Right ventricle myocardium inferior (tissue), 1 donor: ENCODE measurements at regions not wholly inside any gene's neighbourhood (a gene's known extent, or its start where the extent isn't known, plus 50 kb on each side); places are given as distances from the start of the nearest gene placed in this dataset.
A peak's percentile ranks its signal among the peaks of the same experiment; 100 is the strongest.

Experiments used
- ATAC-seq: fragments of 200-7000 bp; cut with Tn5 transposase; one replicate; pipeline ENCODE4 v1.9.1; 2020; ENCODE audit warnings: mild to moderate bottlenecking, moderate library complexity
- DNase-seq: peaks from one replicate; pipeline ENCODE4 v3.0.0; 2021; ENCODE audit errors: missing footprints
- intact Hi-C: fragments of 100-400 bp; cut with DNase I; formaldehyde crosslinking; loops from one replicate; pipeline ENCODE4 v1.11.0; 2022
- donor health status: DM: no; HTN: yes; CAD: no; lungs with severe emphysema.

DNA sequence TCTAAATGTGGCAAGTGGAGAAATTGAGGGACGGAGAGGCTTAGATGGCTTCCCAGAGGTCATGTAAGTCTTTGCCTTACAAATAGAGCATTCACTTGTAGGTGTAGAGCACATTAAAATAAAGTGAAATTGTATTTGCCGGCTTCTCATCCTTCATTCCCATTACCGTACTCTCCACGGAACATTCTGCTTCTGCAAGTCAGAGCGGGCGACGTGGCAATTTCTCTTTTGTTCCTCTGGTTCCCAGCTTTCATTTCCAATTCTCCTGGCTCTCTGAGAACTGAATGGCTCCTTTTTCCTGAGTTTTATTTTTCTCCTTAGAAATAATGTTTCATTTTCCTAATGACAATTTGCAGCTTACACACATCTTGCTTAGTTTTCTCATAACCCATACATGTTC lies 51.3 kb upstream of the PFKP start:
- ATAC-seq (no peak), DNase-seq (no peak)
- intact Hi-C loops: no loop called here

DNA sequence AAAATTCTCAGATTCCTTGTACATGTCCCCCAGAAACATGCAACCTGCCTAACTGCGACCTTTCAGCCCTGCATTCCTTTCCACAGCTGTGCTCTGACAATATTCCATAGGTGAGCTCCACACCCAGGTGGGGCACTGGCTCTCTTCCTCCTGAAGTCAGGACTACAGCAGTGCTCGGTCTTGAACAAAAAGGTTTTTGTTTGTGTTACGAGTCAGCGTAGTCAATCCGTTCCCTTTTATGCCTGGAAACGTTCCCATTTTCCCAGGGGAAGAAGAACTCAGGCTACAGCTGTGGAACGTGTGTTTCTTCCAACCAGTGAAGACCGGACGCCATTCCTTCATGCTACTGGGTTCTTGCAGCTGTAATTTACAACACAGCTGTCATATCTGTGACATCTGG lies 52.4 kb upstream of the PFKP start:
- intact Hi-C loops: no loop called here
- ATAC-seq (peak; percentile 74), DNase-seq (no peak)

DNA sequence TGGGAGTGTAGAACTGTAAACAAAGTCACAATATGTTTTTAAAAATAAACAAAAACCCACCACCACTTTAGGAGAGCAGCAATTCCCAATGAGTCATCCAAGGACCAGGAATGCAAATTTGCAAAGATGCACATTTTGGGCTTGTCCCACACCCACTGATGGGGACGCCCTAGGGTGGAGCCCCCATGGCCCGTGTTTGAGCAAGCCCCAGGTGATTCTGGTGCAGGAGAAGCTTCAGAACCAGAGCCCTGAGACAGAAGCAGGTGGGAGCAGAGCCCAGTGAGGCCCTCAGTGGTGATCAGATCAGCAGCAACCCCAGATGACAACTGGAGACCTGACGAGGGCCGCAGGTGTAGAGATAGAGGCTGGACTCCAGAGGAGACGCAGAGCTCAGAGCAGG lies 55.1 kb upstream of the PFKP start:
- no peak for ATAC-seq
- no peak for DNase-seq
- intact Hi-C loops: no loop called here

DNA sequence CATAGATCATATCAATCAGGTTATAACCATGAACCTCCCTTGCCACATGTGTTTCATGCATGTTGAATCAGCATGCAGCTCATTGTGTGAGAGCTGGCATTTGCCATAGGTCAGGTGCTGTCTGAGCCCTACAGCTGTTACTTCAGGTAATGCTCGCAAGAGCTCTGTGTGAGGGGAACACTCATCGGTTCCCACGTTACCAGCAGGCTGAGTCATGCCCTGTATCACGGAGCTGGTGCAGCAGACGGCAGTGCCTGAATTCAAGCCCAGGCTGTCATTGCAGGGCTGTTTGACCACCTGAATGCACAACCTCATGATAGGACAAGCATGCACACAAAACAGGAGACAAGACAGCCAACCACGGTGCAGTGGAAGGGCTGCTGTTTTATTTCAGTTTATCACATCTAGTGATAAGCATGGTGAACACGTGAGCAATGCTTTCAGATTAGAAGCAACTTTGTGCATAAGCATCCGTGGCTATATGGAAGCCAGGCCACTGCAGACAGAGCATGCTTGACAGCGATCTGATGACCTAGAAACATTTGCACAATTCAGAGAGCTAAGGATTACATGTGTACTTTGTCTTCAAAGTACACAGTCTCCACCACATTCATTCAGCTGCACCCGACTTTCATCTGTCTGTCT lies 56.4 kb upstream of the PFKP start:
- DNase-seq (no peak), ATAC-seq (no peak)
- intact Hi-C loops: no loop called here

DNA sequence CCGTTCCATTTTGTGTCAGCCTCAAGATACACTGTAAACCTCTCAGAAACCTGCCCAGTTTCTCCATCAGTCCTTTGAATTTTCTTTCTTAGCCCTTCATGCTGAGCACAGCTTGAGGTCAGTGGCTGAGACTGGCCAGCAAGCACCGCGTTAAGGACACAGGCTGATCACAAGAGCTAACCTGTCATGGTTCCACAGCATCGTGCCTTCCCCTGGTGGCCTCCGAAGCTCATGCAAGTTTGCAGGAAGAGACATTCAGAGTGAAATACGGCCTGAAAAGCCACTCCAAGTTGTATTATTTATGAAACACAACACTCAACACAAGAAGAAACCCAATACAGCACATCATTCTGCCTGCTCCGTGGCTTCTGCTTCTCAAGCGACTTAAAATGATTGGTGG lies 57.0 kb upstream of the PFKP start:
- intact Hi-C loops: no loop called here
- ATAC-seq (no peak), DNase-seq (no peak)

DNA sequence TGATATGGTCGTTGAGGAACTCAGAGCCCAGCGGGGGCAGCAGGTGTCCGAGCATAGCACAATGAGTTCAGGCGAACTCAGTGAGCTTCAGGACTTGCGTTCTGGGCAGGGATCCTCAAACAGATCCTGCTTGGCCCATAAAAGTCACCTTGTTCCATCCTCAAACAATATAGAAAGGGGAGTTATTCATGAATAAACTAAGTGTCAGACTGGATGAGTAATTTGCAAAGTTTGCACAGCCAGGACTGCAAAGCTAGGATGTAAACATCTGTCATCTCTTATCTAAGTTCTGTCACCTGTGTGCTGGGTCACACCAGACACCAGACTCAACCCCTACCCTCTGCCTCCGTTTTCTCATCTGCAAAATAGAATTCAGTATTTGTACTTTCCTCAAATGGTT lies 58.0 kb upstream of the PFKP start:
- DNase-seq (no peak), ATAC-seq (no peak)
- intact Hi-C loops: no loop called here

DNA sequence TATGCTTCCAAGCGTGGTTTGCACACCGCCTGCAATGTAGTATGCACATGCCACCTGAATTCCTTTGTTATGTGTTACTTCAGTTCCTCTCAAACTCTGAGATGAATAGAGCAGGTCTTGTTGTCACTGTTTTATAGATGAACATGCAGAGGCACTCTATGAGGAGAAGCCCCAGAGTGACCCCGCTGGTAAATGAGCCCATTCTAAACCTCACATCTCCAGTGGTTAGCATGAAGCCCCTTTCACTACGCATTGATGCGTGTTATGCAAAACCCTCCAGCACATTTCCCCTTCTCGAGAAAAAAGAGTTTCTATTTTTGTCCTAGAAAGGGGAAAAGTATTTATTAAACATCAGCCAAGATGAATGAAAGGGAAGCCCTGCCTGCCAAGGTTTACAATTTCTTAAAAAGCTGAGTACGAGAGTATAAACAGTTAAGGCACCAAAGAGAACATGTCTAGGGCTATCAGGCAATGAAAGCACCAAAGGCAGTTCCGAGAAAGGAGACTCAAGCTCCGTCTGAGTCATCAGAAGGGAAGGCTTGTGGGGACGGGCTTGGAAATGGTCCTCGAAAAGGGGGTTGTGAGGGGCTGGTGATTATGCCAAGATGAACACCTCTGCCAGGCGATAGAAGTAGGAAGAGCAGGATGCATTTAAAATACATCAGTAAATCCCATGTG lies 58.7 kb upstream of the PFKP start:
- no peak for ATAC-seq
- intact Hi-C loops: no loop called here
- no peak for DNase-seq

DNA sequence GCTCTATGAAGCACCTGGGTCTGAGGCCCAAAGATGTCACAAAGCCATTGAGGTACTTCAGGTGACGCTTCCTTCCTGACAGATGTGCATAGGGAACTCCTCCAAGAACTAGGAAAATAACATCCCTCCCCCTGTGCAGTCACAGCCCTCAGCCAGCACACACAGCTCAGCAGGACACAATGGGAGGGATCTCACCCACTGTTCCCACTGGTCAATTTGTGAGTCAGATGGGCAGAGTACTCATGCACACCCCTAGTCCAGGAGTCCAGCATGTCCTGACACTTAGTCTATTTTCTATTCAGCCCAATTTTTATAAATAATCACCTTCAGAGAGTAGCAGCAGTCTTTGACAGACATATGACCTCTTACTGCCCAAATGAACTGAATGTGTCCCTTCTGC lies 60.7 kb upstream of the PFKP start:
- no peak for ATAC-seq
- intact Hi-C loops: no loop called here
- DNase-seq: no peak

DNA sequence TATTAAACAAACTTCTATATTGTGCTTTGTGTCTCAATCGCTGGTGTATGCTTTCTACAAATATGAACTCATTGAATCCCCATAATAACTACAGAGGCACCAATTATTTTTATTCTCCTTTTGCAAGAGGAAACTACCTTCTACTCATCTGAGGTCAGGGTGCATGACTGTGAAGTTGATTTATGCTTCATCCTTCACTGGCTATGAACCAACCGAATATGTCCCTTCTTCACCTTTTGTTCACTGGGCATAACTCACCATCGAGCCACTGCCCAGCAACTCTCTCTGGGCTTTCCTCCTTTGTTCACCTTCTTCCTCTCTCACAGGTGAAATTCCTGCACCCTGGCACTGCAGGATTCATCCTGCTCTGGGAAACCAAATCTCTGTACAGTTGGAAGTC lies 61.3 kb upstream of the PFKP start:
- intact Hi-C loops: no loop called here
- ATAC-seq (no peak), DNase-seq (no peak)

DNA sequence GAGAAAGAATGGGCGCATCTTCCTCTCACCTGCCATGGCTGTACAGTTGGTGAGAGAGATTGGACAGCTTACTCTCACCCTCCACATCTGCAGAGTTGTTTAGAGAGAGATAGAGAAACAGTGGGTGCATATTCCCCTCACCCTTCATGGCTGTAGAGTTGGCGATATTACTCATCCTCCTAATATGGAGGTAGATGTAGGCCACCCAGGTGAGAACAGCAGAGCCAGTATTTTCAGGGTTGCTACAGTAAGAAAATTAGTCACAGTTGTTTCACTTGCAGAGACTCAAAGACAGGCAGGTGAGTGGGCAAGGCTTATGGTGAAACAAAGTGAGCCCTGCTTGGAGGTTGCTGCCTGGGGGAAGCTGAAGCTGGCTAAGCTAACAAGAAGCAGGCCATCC lies 65.0 kb upstream of the PFKP start:
- intact Hi-C loops: no loop called here
- DNase-seq (no peak), ATAC-seq (no peak)

DNA sequence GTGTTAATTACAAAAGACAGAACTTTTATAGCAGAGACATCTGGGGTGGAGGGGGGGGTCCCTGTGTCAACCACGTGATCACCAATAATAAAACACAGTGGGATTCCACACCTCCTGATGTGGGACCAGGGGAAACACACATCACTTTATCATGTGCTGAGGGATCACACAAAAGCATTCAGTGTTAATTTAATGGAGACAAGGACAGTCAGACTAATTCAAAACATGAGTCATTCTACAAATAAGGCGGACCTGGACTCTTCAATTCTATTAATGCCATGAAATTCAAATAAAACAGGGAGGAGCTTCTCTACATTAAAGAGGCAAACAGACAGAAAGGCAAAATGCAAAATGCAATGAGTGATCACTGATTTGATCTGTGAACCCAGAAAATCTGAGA lies 67.3 kb upstream of the PFKP start:
- ATAC-seq (no peak), DNase-seq (no peak)
- intact Hi-C loops: no loop called here

DNA sequence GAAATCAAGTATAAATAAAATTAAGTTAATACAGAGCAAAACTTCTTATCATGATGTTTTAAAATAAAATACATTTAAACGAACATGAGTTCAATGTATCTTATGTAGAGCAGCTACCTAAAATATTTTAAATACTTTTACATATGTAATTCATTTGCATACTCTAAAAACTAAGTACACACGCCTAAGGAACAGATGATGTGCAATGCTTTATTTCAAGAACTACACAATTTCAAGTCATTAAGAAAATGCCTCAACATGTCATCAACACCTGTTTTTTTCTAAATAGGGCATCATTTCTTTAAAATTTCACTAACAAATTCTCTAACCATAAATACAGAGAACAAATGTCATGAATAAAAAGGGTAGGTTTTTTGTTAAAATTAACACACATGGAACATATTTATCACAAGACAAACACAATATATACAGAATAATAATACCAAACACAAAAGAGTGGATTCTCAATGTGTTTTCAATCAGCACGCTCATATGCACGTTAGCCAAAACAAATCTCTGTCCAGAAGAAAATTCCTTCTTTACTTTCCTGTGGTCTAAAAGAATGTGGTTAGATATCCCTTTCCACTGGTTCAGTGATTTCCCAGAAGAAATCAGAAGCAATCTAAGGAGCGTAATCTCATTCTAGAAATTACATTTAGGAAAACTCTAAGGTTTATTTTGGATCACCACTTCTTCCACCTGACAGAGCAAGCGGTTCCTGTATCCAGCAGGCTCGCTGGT lies 73.0 kb upstream of the PFKP start:
- ATAC-seq (no peak), DNase-seq (no peak)
- intact Hi-C loops: no loop called here

DNA sequence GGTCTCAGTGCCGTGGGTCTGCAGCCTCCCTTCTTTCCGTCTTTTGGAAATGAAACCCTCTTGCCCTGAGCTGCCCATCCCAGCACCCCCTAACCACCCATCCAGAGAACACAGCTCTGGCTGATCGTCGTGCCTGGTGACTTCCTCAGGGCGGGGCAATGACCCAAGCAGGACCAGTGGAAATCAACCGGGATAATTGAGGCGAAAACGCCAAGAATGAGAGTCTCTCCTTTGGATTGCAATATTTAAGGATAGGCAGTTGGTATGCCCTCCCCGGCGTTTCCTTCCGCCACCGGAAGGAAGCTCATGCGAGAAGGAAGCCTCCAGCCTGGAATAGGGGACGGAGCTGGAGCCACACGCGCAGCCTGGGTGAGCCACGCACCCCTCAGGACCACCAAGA lies 73.7 kb upstream of the PFKP start:
- intact Hi-C loops: no loop called here
- DNase-seq (no peak), ATAC-seq (no peak)

DNA sequence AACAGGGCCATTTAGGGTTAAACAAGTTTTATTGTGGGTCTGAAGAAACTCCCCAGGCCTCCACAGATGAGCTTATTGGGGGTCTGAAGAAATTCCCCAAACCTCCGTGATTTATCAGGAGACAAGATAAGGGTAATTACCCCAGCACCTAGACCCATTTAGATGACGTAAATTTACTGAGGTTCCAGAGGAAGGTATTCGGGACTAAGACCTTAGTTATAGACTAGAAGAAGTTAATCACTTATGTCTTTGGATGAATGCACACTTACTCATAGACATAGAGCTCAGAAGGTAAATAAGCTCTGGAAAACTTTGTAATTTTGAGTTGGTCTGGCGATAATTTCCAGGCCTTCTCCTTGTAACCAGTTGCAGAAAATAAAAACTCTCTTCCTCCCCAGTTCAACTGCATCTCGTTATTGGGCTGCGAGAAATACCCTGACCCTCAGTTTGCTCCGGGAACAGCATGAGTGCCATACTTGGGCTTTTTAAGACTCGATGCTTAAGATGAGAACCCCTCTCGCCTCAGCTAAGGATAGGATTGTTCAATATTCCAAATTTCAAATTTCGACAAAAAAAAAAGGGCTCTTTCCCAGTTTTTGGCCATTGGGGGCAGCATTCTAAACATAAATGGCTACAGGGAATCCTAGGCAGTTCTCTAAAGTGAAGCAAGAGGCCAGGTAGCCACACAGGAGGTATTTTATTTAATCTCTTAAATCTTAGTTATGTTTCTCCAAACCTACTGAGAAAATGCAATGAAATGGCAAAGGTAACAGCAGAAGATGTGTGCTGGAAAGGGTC lies 74.7 kb upstream of the PFKP start:
- intact Hi-C loops: no loop called here
- no peak for ATAC-seq
- no peak for DNase-seq

DNA sequence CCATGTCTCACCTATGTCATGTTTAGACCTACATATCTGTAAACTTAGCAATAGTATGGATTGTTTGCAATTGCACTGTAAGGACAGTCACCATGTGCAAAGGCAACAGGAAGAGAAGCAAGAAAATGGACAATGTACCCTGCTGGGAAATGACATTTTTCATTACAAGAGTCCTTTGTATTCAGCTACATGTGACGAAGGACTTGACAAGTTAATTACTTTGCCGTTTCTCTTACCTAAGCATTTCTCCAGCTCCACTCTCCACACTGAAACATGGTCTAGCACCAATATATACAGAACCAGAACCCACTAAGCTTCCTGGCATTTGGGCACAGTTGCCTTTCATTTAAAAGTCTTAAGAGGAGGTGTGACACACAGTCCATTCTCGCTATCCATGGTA lies 76.6 kb upstream of the PFKP start:
- no peak for ATAC-seq
- DNase-seq: no peak
- intact Hi-C loops: no loop called here

DNA sequence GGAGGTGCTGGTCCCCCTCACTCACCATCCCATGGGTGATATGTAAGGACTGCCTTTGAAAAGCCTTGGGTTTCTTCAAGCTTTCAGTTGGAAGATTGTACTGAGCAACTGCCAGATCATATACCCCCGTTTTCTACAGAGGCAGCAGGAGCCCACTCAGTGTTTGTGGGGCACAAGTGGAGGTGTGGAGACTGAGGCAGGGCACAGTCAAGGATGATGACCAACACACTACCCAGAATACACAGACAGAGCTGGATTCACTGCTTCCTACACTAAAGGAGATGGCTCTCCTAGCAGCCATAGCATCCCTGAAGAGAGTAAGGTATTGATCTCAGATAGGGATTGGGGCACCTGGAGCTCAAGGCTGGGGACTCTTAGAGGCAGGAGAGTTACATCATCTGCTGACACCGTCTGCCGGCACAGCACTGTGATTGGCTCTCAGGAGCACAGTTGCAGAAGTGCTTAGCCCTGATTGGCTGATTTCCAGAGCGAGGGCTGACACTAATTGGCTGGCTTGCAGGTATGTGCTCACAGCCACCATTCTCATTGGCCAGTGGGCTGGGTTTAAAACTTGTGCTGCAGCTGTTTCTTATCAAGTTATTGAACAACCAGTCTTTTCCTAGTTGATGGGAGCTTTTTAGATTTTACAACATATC lies 77.9 kb upstream of the PFKP start:
- DNase-seq: no peak
- no peak for ATAC-seq
- intact Hi-C loops: no loop called here

DNA sequence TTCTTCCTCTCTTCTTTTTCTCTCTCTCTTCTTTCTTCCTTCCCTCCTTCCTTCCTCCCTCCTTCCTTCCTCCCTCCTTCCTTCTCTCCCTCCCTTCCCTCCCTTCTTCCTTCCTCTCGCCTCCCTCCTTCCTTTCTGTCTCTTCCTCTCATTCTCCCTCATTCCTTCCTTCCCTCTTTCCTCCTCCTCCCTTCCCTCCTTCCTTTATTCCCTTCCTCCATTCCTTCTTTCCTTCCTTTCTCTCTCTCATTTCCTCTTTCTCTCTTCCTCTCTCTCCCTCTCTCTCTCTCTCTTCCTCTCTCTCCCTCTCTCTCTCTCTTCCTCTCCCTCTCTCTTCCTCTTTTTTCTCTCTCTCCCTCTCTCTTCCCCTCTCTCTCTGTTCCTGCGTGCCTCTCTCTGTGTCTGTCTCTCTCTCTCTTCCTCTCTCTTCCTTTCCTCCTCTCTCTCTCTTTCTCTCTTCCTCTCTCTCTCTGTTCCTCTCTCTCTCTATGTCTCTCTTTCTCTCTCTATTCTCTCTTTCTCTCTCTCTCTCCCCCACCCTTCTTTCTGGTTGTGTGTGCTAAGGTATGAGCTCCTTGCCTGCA lies 80.1 kb upstream of the PFKP start:
- intact Hi-C loops: no loop called here
- ATAC-seq (no peak), DNase-seq (no peak)

DNA sequence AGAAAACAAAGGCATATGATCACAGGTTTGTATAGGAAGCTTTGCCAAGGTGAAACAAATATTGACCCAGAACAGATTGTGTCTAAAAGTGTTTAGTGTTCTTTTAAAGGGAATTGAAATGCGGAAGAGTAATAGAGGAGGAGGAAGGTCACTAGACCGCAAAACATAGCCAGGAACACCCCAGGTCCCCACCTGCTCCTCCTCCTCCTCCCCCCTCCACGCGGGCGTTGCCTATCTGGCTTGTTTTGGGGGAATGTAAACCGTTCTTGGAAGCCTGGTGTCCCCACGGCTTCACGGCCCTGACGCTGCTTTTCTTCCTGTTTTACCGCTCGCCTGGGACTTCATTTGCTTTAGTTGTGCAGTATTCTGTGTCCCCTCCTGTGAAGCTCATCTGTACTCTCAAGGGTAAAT lies 81.0 kb upstream of the PFKP start:
- intact Hi-C loops: no loop called here
- ATAC-seq (no peak), DNase-seq (no peak)

DNA sequence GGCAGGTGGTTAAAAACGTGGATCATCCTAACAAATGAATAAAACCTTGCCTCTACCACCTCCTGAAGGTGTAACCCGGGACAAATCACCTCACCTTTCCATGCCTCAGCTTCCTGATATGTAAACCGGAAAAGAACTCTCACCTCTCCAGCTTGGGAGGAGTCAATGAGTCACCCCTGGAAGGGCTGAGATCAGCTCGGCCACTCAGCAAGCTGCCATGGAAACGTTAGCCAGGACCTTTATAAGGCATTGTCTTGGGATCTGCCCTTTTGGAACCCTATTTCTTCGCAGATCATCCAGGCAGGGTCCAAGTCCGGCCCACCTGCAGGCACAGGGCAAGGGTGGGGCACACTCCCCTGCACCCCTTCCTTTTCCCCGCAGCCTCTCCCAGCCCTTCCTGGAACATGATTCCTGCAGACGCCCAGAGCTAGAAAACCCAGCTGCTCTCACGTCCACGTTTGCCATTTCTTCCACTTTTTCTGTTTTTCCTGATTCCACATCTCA lies 81.6 kb upstream of the PFKP start:
- intact Hi-C loops: no loop called here
- DNase-seq (no peak), ATAC-seq (no peak)
